Prostate gland (tissue), 2 donors: ENCODE measurements at regions not wholly inside any gene's neighbourhood (a gene's known extent, or its start where the extent isn't known, plus 50 kb on each side); places are given as distances from the start of the nearest gene placed in this dataset.

Experiments
- DNase-seq: peaks from one replicate; pipeline ENCODE4 v3.0.0-alpha.2; 2019; ENCODE audit warnings: low spot score
- H3K27ac ChIP-seq, 2 donors: fragments of 200-600 bp; sonication (generic); 2 replicates each; pipeline ENCODE4 v1.5.1; 2017 to 2019
- H3K27me3 ChIP-seq: fragments of 200-600 bp; sonication (generic); replicated peaks from 2 replicates; pipeline ENCODE4 v1.5.1; 2019; ENCODE audit not compliant: insufficient read depth
- H3K36me3 ChIP-seq, 2 donors: fragments of 200-600 bp; sonication (generic); 1 replicate in 1 of 2; 2 replicates in 1 of 2; pipeline versions ENCODE4 v1.5.1 to v1.8.1; 2017 to 2019
- H3K4me1 ChIP-seq: fragments of 200-600 bp; sonication (generic); replicated peaks from 2 replicates; pipeline ENCODE4 v1.5.1; 2019
- H3K4me3 ChIP-seq, 2 donors: fragments of 200-600 bp; sonication (generic); 2 replicates each; pipeline ENCODE4 v1.5.1; 2017 to 2019
- H3K9me3 ChIP-seq: fragments of 200-600 bp; sonication (generic); 2 replicates; pipeline ENCODE4 v1.5.1; 2017
- CTCF ChIP-seq, 4 experiments: fragments of 200-600 bp in 2 of 4; fragments of 450-650 bp in 2 of 4; sonication (generic) in 2 of 4; IDR thresholded peaks; 1 replicate in 3 of 4; 2 replicates in 1 of 4; pipeline ENCODE4 v1.5.1; 2016 to 2019; ENCODE audit warnings: antibody characterized with exemption in 4 of 4, mild to moderate bottlenecking in 2 of 4, moderate library complexity in 2 of 4
- POLR2A ChIP-seq: fragments of 450-650 bp; IDR thresholded peaks from one replicate; pipeline ENCODE4 v1.6.1; 2016; ENCODE audit warnings: antibody characterized with exemption, mild to moderate bottlenecking
- POLR2AphosphoS5 ChIP-seq: sonication (generic); formaldehyde crosslinking; IDR thresholded peaks from one replicate; pipeline ENCODE4 v1.6.1; 2017; ENCODE audit warnings: antibody characterized with exemption
- WGBS: methylation state at CpG from one replicate; pipeline ENCODE4 v1.1.5; 2018; 5-methylcytosine and 5-hydroxymethylcytosine counted together
- intact Hi-C: fragments of 100-400 bp; cut with DNase I; formaldehyde crosslinking; loops from one replicate; pipeline ENCODE4 v1.14.2; 2022
- small RNA-seq, 2 donors: library from RNA; depleted of rRNA; stranded (forward); fragments of <200 nt; gene quantifications; one replicate each; pipeline ENCODE3, GENCODE V24; 2016

DNA sequence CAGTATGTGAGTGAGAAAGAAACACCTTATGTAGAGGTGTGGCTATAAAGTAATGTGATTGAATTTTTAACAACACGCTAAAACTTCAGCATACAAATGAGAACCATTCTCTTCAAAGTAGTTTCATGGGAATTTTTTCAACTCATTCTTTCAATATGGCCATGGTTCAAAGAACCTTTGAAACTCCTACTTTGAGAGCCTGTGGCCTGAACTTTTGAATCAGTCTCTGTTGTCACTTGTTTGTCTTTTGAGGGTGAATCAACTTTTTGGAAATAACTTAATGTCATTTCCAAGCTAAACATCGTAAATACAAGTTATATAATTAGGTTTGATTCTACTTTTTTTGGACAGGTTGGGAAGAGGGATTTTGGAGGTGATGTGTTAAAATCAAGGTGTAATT is 49.9 kb upstream of the CASK start:
- Histone ChIP-seq H3K4me1 (no peaks in the 10 kb centered on the region), H3K36me3 (no peaks in the 10 kb centered on the region), H3K27me3 (no peaks in the 10 kb centered on the region), H3K9me3 (no peaks in the 10 kb centered on the region), H3K4me3 (no peak overlapping the region), H3K27ac (no peak overlapping the region)
- intact Hi-C loops = no loop called here
- TF ChIP-seq POLR2A (no peak), POLR2AphosphoS5 (no peak), CTCF (IDR thresholded peaks at IDR 0.05) (no peak)
- no peak for DNase-seq
- WGBS = 47% methylated on average over 2 of the region's 2 CpGs

Small RNA genes in the stretch of these regions (small RNA-seq; reads per million reads assigned to genes)
- gene RNU6-1124P = 0 reads per million in 2 donors
- 0 reads per million in 2 donors for gene RNU6-630P
- 0 reads per million in 2 donors for gene Z92545.1
